Superior temporal gyrus (tissue), 1 donor: ENCODE measurements at regions not wholly inside any gene's neighbourhood (a gene's known extent, or its start where the extent isn't known, plus 50 kb on each side); places are given as distances from the start of the nearest gene placed in this dataset.

Experiments used
- DNase-seq: peaks from one replicate; pipeline ENCODE4 v3.0.0-alpha.2; 2016; ENCODE audit errors: extremely low spot score

GRCh38 chr6:71513036-71513435 is 224.4 kb downstream of the OGFRL1 start:
- DNase-seq, result no peak

GRCh38 chr6:71523548-71523947 is 234.9 kb downstream of the OGFRL1 start:
- DNase-seq, result no peak

GRCh38 chr6:71524201-71524600 is 235.6 kb downstream of the OGFRL1 start:
- DNase-seq, result no peak

GRCh38 chr6:71527886-71528285 is 239.3 kb downstream of the OGFRL1 start:
- no peak for DNase-seq

- no peak for DNase-seq
These were observed 240.4 kb downstream of the OGFRL1 start for GRCh38 chr6:71529026-71529425.

- DNase-seq, result no peak
These were observed 241.2 kb downstream of the OGFRL1 start for GRCh38 chr6:71529769-71530168.

- no peak for DNase-seq
These were observed 242.4 kb downstream of the OGFRL1 start for GRCh38 chr6:71531006-71531405.

GRCh38 chr6:71531841-71532240 is 243.2 kb downstream of the OGFRL1 start:
- no peak for DNase-seq

GRCh38 chr6:71533939-71534379 is 245.3 kb downstream of the OGFRL1 start:
- DNase-seq, result peak; percentile 75

GRCh38 chr6:71534921-71535320 is 246.3 kb downstream of the OGFRL1 start:
- DNase-seq, result no peak

- no peak for DNase-seq
These were observed 249.1 kb downstream of the OGFRL1 start for GRCh38 chr6:71537717-71538116.

- DNase-seq, result no peak
These were observed 255.4 kb downstream of the OGFRL1 start for GRCh38 chr6:71544028-71544427.

GRCh38 chr6:71544906-71545305 is 256.3 kb downstream of the OGFRL1 start:
- DNase-seq, result no peak

- DNase-seq, result no peak
These were observed 257.3 kb downstream of the OGFRL1 start for GRCh38 chr6:71545905-71546304.

- no peak for DNase-seq
These were observed 263.2 kb downstream of the OGFRL1 start for GRCh38 chr6:71551798-71552197.

GRCh38 chr6:71556141-71556540 is 267.5 kb downstream of the OGFRL1 start:
- DNase-seq, result no peak

GRCh38 chr6:71558974-71559373 is 270.4 kb downstream of the OGFRL1 start:
- no peak for DNase-seq

- DNase-seq, result no peak
These were observed 279.0 kb downstream of the OGFRL1 start for GRCh38 chr6:71567562-71567961.

- no peak for DNase-seq
These were observed 289.2 kb downstream of the OGFRL1 start for GRCh38 chr6:71577766-71578165.

- DNase-seq, result no peak
These were observed 291.3 kb downstream of the OGFRL1 start for GRCh38 chr6:71579902-71580301.

GRCh38 chr6:71582820-71583219 is 294.2 kb downstream of the OGFRL1 start:
- DNase-seq, result no peak

- DNase-seq, result no peak
These were observed 296.3 kb downstream of the OGFRL1 start for GRCh38 chr6:71584712-71585436.

- no peak for DNase-seq
These were observed 296.9 kb downstream of the OGFRL1 start for GRCh38 chr6:71585472-71585871.

- no peak for DNase-seq
These were observed 297.9 kb upstream of the RIMS1 start for GRCh38 chr6:71588490-71588889.
